GM21723 (cell line): ENCODE measurements at regions not wholly inside any gene's neighbourhood (a gene's known extent, or its start where the extent isn't known, plus 50 kb on each side); places are given as distances from the start of the nearest gene placed in this dataset.

ENCODE experiments used
- ATAC-seq: cut with Tn5 transposase; IDR thresholded peaks from one replicate; pipeline ENCODE4 v1.9.1; 2021; ENCODE audit warnings: mild to moderate bottlenecking, moderate library complexity; ENCODE audit not compliant: unreplicated experiment

DNA sequence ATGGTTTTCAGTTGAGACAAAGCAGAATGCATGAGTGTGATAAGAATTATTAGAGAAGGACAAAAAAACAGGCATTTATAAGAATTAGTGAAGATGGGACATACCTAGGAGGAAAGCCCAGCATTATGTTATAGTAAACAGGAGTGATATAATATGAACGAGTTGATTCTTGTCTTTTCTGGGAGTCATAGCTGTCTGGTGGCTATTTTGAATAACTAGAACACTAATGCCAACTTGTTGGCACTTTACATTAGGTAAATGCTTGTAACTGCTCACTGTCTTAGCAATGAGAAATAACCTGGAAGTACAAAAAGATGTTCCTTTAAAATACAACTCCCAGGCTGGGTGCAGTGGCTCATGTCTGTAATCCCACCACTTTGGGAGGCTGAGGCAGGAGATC, 540.8 kb upstream of the SPHKAP start:
- ATAC-seq: no peak

DNA sequence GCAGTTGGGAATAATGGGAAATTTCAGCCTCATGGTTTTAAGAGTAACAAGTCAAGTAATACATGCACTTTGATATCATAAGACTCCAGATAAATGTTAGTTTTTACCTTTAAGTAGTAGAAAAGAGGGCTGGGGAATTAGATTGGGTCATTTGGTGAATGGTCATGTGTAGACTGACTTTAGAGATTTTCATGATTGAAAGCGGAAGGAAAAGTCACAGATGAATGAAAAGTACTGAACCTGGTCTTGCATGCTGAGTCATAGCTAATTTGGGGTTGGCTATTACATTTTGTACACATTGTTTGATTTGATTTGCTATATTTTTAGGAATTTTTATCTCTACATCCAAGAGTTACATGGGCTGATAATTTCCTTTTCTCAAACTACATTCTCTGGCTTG, 539.4 kb upstream of the SPHKAP start:
- no peak for ATAC-seq

DNA sequence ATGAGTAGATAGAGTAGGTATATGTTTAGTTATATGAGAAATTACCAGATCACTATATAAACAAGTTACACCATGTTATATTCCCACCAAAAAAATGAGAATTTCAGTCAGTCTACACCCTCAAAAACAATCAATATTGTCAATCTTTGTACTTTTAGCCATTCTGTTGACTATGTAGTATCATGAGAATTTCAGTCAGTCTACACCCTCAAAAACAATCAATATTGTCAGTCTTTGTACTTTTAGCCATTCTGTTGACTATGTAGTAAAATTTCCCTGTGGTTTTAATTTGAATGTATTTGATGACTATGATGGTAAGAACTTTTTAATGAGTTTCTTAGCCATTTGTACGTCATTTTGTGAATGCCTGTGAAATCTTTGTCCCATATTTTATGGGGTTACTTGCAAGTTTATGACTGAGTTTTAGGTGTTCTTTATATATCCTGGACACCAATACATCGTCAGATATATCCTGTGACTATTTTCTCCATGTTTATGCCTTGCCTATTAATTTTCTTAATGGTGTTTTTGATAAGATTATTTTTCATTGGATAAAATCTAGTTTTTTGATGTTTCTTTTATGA, 528.4 kb upstream of the SPHKAP start:
- no peak for ATAC-seq

DNA sequence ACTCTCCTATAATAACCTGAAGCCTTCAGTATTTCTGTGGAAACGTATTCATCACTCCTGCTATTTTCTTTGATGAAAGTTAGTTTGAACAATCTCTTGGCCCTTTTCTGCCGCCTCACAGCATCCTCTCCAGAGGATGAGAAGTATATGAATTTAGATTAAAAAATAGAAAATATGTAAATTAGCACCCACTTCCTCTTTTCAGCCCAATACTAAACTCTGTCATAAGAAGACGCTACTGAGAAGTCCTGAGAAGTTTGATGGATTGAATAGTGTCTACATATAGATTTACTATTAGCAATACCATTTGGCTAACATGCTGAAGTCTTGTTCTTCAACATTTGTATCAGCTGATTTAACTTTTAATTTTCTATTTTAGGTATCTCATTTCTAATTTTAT, 526.4 kb upstream of the SPHKAP start:
- ATAC-seq: no peak

DNA sequence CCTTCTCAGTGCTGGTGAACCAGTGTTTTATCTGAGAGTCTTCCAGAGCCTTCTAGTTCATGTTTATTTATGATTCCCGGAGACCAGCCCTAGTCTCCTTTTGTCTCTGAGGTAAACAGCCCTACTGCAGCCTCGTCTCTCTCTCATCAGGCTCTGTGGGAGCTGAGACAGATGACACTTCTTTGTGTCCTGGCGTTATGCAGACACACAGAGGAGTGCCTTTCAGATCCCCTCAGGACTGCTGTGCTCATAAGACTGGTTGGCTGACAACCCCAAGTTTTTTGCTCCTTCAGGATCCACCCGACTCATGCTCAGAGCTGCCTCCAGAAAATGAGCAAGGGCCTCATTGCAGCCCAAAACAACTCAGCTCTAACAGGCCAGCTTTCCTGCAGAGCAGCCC, 523.8 kb upstream of the SPHKAP start:
- no peak for ATAC-seq

DNA sequence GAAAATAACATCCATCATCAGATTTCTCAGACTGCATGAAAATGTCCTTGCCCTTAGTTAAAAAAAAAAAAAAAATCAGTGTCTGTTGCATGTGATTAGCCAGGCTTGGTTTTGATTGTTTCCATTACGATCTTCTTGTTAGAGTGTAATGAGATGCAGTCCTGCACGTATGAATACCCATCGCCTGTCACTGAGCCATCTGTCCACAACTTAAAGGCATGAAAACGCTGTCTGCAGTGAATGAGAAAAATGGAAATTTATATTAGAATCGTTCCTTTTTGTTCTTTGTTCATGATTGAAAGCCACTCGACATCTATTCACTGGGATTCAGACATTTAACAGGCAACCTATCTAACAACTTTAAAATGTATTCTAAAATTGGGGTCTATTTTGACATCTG, 521.7 kb upstream of the SPHKAP start:
- ATAC-seq: no peak

DNA sequence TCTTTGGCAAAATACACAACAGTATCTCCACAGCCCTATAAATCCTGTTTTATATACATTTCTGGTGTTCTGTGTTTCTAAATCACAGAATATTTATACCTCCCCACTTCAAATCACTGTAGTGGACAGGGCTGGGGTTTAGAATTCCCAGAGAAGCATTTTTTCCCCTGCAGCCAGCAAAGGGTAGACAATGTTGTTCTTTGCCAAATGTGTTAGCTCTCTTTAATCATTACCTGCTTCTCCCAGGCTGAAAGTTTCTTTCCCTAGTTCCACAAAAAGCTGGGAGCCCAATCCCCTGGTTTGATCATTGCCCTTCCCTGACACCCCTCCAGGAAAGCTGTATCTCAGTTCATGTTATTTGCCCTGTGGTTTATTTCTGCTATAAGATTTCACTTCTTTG, 520.0 kb upstream of the SPHKAP start:
- no peak for ATAC-seq

DNA sequence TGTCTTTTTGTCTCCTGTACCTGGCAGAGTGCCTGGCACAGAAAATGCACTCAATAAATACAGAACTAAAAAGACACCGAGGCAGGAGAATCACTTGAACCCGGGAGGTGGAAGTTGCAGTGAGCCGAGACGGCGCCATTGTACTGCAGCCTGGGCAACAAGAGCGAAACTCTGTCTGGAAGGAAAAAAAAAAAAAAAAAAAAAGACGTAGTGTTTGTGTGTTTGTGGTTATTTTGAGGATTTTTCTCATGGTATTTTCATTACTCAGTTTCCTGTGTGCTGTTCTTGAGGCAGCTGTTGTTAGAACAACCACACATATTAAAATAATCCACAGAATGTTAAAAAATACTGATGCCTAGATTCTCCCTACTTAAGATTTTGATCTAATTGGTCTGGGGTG, 519.2 kb upstream of the SPHKAP start:
- no peak for ATAC-seq

DNA sequence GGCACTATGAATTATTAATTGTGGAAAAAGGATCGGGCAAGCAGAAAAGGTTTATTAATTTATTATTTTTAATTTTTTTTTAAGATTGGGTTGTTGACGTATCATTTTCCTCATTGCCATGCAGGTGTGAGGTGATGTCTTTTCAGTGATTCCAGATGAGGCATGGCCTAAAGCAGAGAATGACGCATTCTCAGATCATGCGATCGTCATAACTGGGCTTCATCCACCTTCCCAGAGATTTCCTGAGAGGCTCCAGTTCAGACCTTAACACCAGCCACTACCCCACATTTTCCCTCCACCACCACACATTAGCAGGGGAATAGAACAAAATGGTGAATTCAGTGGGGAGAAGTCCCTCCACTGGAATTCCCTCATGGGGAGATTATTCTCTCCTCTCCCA, 518.4 kb upstream of the SPHKAP start:
- no peak for ATAC-seq

DNA sequence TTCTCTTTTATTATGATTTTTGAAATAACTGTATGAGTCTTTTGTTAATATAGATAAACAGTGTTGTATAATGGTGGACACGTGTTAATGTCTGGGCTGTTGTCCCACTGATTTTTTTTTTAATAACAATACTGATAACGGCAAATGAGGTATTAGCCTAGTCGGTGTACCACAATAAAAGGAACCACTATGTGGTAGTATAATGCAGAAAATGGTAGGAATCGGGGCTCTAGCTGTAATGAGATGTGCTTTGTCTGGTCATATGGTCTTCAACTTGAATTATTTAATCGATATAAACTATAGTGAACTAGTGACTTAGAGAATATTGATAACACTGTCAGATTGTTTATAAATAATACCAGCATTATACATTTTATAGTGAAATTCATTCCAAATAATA, 517.9 kb upstream of the SPHKAP start:
- no peak for ATAC-seq

DNA sequence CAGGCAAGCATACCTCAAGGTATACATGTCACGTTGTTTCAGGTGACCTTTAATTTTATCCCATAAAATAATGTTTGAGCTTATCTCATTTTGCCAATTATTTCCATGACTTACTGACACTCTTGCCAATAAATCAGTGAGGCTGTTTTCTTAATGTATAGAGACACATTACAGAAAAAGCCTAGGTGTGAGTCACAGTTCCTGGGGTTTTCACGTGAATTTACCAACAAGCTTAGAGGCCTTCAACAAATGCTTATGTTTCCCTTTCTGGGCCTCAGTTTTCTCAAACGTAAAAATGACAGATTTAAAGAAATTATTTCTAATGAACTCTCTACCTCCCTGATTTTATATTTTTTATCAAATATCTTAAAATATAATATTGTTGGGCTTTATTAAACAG, 517.5 kb upstream of the SPHKAP start:
- no peak for ATAC-seq

DNA sequence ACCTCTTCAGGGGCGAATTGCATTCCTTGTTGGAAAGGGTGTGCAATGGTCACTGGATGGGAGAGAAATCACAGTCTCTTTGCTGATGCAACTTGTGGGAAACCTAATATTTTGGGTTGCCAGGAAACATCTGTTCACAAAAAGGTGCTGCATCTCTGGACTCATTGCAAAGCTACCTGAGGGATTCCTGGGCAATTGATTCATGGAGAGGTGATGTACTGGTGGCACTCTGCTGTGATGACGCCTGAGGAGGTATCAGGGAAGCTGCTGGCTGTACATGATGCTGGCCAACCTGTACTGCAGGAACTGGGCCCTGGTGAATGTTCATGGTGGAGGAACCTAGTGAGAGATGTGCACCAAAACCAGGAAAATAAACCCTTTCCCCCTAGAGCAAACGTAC, 516.0 kb upstream of the SPHKAP start:
- ATAC-seq: no peak

DNA sequence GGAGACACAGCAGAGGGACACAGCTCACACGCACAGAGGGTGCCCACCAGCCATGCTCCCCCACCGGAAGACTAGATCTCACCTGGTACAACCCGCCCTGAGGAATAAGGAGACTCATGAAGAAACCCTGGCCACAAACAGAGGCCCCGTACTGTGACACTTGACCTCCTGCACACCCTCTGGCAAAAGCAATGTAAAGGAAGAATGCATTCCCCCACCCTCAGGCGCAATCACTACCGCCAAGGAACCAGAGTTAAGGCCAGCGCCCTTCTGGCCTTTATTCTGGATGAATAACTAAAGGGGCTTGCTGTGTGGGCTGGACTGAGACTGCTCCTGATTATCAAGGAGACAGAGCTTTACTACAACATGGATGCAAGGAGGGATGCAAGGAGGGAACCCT, 509.2 kb upstream of the SPHKAP start:
- no peak for ATAC-seq

DNA sequence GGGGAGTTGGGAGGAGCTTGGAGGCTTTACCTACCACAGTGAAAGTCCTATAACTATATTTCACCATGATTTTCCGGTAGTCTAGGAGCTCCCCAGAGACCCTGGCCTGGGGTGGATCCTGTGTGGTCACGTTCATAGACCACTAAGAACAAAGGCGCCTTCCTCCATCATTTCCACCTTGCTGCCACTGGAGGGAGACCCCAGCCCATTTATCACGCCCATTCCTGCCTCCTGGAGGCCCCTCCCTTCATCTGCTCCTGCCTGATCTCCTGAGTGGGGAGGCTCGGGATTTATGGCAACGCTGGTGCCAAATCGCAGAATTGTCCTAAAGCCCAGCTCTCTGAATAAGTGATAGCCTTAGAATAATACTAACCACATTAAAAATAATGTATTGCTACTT, 507.6 kb upstream of the SPHKAP start:
- no peak for ATAC-seq

DNA sequence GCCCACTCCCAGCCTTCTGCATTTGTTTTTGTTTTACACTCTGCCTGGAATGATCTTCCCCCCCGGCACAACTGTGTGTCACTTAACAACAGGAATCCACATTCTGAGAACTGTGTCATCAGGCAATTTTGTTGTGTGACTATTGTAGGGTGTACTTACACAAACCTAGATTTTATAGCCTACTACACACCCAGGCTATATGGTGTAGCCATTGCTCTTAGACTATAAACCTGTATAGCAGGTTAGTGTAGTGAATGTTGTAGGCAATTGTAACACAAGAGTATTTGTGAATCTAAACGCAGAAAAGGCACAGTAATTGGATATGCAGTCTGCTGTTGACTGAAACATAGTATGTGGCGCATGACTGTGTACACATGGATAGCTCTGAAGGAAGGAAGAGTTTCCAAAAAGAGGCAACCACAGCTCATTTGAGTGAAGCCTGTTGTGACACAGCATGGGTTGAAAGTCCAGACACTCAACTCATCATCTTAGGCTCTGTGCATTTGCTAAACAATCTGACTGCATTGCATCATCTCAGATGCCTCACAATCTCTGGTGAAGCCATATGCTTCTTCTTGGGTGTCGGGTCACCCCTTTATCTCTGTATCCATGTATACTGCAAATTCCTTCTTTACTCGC, 506.6 kb upstream of the SPHKAP start:
- ATAC-seq: no peak

DNA sequence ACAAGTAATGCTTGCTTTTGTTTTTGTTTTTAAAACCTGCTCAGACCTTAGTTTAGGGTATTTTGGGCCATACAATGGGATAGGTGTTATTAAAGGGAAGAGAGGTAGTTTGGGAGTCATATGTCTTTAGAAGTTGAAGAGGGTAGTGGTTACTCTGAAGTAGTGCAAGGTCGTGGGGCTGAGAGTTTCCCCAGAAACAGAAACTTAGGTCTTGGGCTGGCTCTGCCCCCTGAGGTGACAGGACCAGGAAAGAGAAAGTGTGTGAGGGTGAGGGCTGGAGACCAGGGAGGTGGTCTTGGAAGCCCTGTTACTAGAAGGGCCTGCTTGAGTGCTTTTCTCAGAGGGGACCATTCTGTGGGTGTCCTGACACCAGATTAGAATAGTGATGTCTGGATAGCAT, 500.5 kb upstream of the SPHKAP start:
- no peak for ATAC-seq

DNA sequence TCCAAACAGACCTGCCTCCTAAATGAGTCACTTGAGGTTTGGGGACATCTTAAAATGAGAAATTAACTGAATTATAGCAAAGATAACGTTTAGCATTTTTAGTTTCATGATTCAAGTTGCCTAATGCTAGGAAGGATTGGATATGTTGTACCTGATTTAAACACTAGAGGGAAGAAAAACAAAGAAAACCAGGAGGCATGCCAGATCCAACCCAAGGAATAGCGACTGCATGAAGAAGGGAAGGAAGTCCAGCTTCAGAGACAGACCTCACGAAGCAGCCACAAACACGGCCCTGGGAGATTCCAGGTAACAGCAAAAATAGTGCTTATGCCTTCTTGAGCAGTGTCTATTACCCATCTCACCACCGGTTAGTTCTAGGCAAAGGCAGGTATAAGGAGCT, 499.9 kb upstream of the SPHKAP start:
- ATAC-seq: no peak

DNA sequence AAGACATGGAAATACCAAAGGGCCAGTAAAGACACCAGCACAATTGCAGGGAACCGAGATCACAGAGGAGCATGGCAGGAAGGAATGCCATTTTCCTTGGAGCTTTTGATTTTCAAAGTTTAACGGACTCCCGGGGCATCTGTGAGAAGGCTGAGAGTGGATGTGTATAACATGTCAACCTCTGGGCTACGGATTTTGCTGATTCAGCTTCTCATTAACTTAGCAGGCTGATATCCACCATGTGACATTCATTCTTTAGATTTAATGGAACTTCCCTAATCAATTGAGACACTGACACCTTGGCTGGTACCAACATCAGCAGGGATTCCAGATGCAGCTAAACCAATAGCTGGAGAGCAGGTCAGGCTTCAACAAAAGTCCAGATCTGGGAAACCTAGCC, 496.6 kb upstream of the SPHKAP start:
- ATAC-seq: no peak

DNA sequence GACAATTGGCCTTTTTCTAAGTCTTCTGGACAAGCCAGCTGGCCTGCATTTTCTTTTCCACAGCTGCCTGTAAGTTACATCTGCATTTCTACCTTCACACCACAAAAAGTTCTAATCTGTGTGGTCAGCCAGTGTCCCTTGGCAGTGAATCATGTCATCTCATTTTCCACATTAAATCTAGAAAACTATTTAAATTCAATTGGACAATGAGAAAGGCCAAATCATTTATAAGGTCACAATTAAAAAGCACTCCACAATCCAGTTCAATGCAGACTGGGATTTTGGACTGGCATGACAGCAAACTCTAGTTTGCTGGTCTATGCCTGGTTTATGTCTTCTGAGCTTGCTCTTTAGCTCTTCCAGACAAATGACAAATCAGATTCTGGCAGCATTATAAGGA, 494.2 kb upstream of the SPHKAP start:
- ATAC-seq: no peak

DNA sequence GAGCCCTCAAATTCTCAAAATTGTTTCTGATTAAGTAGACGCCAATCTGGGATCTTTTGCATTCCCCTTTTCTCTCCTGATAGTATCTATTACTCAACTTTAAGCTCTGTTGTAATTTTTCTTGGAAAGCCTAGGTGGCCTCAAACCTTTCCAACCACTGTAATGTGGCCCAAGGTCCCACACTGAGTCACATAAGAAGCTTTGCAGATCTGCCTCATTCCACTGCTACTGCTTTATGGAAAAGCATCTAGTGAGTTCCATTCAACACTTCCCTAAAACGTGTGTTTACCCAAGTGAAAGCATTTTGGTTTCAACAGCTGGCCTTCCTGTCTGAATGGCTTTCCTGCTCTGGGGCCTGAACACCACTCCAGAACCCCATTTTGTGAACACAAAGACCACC, 493.6 kb upstream of the SPHKAP start:
- no peak for ATAC-seq

DNA sequence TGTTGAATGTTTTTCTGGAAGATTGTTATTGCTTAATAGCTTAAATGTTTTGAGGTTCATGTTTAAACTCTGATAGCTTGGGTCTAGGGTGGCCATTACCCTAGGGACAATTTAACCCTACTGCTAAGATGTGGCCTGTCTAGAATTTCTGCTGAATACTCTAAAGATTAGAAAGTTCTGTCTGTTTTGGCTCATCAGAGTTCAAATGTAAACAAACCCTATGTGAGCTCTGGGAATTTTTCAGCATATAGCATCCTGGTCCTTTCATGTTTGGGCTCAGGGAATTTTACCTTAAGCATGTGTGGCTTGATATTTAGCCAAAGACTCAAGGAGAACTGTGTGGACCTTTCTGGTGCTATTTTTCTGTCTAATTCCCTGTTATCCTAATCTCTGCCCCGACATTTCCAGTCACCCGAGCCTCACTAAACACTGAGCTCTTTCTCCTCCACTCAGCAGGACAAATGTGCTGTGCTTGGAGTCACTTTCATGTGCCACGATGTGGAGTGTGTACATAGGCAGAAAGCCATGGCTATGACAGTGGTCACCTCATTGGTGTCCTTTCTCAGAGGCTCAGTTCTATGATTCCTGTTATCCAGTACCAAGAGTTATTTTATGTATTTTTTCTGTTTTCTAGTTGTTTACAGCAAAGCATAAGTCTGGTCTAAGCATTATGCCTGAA, 492.5 kb upstream of the SPHKAP start:
- no peak for ATAC-seq

DNA sequence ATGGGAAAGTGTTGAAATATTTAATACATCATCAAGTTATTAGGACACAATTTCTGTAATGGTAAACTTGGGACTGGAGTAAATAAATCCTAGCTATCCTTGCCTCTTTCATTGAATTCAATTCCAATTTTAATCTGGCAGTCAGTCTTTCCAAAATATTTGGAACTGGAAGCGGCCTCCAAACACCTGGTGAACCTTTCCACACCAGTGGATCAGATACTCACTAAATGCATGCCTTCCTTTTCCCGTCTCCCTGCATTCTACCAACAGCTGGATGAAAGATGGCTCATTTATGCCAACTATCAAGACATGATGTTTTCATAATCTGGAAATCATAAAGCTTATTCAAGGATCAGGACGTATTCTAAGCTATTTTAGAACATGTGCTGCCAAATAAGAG, 488.2 kb upstream of the SPHKAP start:
- ATAC-seq: no peak

DNA sequence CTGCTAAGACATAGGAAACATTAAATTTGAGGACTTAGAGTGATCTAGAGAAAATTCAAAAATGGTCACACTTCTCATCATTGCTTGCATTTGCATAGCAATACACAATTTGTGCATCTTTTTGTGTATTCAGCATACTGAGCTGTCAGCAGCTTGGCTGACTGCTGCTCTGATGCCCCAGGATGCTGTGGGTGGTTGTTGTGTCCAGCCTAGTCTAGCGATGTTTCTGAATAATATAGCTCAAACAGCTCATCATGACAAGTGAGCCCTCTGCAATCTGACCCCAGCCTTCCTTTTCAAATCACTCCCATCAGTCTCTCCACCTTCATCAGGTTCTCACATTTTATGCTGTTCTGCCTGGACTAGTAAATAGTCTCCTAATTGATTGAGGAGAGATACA, 483.7 kb upstream of the SPHKAP start:
- ATAC-seq: no peak
